ENCODE measurements at regions not wholly inside any gene's neighbourhood (a gene's known extent, or its start where the extent isn't known, plus 50 kb on each side); places are given as distances from the start of the nearest gene placed in this dataset.

DNA sequence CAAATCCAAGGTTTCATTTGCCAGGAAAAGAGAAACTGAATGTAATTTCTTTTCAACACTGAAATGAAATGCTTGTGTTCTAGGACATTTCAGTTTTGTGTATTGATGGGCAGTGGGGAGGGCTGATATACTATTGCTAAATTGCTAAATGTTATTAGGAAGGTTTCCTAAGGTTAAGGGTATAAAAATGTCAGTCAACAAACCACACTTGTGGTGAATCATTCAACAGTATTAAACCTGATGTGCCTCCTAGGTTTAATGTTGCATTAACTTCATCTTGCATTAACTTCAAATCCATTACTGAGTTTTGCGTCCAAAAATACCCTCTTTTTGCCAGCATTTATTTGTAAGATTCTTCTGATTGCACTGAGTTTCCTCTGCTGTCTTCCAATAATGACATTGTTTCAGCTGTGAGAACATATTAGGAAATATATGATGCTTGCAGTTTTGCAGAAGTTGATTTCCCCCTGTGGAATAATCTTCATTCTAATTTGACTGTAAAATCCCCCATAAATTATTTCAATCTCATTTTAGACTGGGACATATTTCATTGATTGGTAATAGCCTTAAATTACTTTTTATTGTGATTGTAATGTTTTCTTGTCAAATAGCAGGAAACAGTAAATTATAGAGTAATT is 758.3 kb downstream of the GBE1 start:
- TF ChIP-seq POLR2AphosphoS5 (IDR thresholded peaks at IDR 0.05; ENCODE audit: low read depth, low read length) (no peak), TCF7L2 (IDR thresholded peaks at IDR 0.05; ENCODE audit: low read depth, low read length) (no peak), SIN3A (IDR thresholded peaks at IDR 0.05; ENCODE audit: borderline replicate concordance, insufficient read depth, low read depth, low read length) (no peak)
- TF ChIP-seq, protein P1, sequence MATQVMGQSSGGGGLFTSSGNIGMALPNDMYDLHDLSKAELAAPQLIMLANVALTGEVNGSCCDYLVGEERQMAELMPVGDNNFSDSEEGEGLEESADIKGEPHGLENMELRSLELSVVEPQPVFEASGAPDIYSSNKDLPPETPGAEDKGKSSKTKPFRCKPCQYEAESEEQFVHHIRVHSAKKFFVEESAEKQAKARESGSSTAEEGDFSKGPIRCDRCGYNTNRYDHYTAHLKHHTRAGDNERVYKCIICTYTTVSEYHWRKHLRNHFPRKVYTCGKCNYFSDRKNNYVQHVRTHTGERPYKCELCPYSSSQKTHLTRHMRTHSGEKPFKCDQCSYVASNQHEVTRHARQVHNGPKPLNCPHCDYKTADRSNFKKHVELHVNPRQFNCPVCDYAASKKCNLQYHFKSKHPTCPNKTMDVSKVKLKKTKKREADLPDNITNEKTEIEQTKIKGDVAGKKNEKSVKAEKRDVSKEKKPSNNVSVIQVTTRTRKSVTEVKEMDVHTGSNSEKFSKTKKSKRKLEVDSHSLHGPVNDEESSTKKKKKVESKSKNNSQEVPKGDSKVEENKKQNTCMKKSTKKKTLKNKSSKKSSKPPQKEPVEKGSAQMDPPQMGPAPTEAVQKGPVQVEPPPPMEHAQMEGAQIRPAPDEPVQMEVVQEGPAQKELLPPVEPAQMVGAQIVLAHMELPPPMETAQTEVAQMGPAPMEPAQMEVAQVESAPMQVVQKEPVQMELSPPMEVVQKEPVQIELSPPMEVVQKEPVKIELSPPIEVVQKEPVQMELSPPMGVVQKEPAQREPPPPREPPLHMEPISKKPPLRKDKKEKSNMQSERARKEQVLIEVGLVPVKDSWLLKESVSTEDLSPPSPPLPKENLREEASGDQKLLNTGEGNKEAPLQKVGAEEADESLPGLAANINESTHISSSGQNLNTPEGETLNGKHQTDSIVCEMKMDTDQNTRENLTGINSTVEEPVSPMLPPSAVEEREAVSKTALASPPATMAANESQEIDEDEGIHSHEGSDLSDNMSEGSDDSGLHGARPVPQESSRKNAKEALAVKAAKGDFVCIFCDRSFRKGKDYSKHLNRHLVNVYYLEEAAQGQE (IDR thresholded peaks at IDR 0.05; ENCODE audit: insufficient read depth in 1 of 2, low read depth in 2 of 2, low read length in 1 of 2) = no peak
- TF ChIP-seq, protein P2, sequence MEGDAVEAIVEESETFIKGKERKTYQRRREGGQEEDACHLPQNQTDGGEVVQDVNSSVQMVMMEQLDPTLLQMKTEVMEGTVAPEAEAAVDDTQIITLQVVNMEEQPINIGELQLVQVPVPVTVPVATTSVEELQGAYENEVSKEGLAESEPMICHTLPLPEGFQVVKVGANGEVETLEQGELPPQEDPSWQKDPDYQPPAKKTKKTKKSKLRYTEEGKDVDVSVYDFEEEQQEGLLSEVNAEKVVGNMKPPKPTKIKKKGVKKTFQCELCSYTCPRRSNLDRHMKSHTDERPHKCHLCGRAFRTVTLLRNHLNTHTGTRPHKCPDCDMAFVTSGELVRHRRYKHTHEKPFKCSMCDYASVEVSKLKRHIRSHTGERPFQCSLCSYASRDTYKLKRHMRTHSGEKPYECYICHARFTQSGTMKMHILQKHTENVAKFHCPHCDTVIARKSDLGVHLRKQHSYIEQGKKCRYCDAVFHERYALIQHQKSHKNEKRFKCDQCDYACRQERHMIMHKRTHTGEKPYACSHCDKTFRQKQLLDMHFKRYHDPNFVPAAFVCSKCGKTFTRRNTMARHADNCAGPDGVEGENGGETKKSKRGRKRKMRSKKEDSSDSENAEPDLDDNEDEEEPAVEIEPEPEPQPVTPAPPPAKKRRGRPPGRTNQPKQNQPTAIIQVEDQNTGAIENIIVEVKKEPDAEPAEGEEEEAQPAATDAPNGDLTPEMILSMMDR (IDR thresholded peaks at IDR 0.05) = no peak
- no peaks in the 10 kb centered on the region for H3K4me1 ChIP-seq (ENCODE audit: control insufficient read depth, insufficient read depth, low read length)
- no peak for ATAC-seq
- ChIA-PET POLR2A (no interaction called here), CTCF (no interaction called here)
- no peak overlapping the region for H3K4me3 ChIP-seq (ENCODE audit: low read depth in 2 of 2, low read length in 2 of 2)
- BruUV-seq (replicated peaks) = no TSS peak
- intact Hi-C loops (cut with micrococcal nuclease; ENCODE audit: unreplicated experiment) (no loop called here), in situ Hi-C loops (cut with HindIII; ENCODE audit: low pct_unique_long_range_greater_than_20kb, low sequenced_read_pairs) (no loop called here)
- no peaks in the 10 kb centered on the region for H3K27me3 ChIP-seq (ENCODE audit: control insufficient read depth, insufficient read depth, low read length)
- no peak for DNase-seq (ENCODE audit: low read depth, low spot score)
- no peak overlapping the region for H3K27ac ChIP-seq (ENCODE audit: low read length)
- no peaks in the 10 kb centered on the region for H3K9me3 ChIP-seq (ENCODE audit: control insufficient read depth, insufficient read depth, low read depth, low read length)
- no peaks in the 10 kb centered on the region for H3K36me3 ChIP-seq (ENCODE audit: control insufficient read depth, insufficient read depth, low read length)

DNA sequence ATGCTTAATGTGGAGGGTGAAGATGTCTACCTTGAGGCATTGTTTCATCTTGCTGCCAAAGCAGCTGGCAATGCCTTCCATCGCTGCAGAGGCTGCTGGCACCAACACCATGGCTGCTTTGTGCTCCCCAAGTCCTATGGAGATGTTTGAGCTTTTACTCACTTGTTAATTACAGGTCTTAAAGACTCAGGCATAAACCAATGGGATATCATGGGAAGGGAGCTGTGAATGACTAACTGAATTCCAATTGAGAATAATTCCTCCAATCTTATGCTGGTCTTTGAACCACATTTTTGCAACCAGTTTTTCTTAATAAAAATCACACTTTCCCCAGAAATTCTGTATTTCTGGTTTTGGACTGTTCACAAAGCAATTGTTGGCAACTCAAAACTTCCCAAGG is 762.0 kb downstream of the GBE1 start:
- Histone ChIP-seq H3K27me3 (ENCODE audit: control insufficient read depth, insufficient read depth, low read length) (no peaks in the 10 kb centered on the region), H3K36me3 (ENCODE audit: control insufficient read depth, insufficient read depth, low read length) (no peaks in the 10 kb centered on the region), H3K9me3 (ENCODE audit: control insufficient read depth, insufficient read depth, low read depth, low read length) (no peaks in the 10 kb centered on the region), H3K4me1 (ENCODE audit: control insufficient read depth, insufficient read depth, low read length) (no peaks in the 10 kb centered on the region), H3K4me3 (ENCODE audit: low read depth in 2 of 2, low read length in 2 of 2) (no peak overlapping the region), H3K27ac (ENCODE audit: low read length) (no peak overlapping the region)
- no TSS peak for BruUV-seq (replicated peaks)
- TF ChIP-seq, protein P1 (IDR thresholded peaks at IDR 0.05; ENCODE audit: insufficient read depth in 1 of 2, low read depth in 2 of 2, low read length in 1 of 2) = no peak
- no peak for TF ChIP-seq POLR2AphosphoS5 (IDR thresholded peaks at IDR 0.05; ENCODE audit: low read depth, low read length)
- no peak for TF ChIP-seq SIN3A (IDR thresholded peaks at IDR 0.05; ENCODE audit: borderline replicate concordance, insufficient read depth, low read depth, low read length)
- TF ChIP-seq, protein P2 (IDR thresholded peaks at IDR 0.05) = no peak
- TF ChIP-seq TCF7L2 (IDR thresholded peaks at IDR 0.05; ENCODE audit: low read depth, low read length) = no peak
- no peak for ATAC-seq
- ChIA-PET CTCF (no interaction called here), POLR2A (no interaction called here)
- no peak for DNase-seq (ENCODE audit: low read depth, low spot score)
- in situ Hi-C loops (cut with HindIII; ENCODE audit: low pct_unique_long_range_greater_than_20kb, low sequenced_read_pairs) (no loop called here), intact Hi-C loops (cut with micrococcal nuclease; ENCODE audit: unreplicated experiment) (no loop called here)

Measured in Panc1 (cell line).